ENCODE measurements at regions not wholly inside any gene's neighbourhood (a gene's known extent, or its start where the extent isn't known, plus 50 kb on each side); places are given as distances from the start of the nearest gene placed in this dataset.

DNA sequence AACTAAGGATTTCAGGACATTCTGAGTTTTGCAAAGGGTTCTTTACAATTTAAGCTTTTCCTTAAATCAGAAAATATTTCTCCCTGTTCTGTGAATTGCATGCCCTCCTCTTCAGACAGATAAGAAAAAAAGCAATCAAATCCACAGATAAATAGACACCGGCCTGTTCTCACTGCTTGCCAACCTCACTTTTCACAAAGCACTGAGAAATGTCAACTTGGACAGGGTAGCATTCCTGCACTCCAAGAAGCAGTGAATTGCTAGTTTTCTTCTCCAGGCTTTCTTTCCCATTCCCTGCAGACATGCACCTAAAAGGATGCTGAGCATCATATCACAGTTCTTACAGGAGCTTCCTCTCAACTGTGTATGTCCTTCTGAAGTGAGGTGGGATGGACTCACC lies 226.0 kb downstream of the CHRM3 start:
- no peaks in the 10 kb centered on the region for H3K9me3 ChIP-seq (replicated peaks in 1 of 3)
- intact Hi-C loops (cut with DNase I): no loop called here
- 61 to 79% (median 74%) methylated on average over 1 of the region's 1 CpG for WGBS, 4 donors

DNA sequence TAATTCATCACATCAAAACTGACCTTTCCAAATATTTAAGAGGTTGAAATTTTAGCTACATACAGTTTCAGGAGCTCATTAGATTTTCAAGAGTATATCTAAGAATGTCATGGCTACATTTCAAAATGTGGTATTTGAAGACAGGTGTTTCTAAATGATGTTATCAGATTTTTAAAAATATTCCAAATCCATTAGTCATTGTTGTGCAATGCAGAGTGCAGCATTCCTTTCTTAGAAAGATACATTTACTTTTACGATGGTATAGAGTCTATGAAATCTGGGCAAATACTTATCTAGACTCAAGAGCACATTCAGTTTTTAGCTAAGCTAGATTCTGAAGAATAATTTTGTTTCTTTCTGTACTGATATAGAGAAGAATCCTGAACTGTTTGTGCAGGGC lies 230.3 kb downstream of the CHRM3 start:
- H3K4me3 ChIP-seq: no peak overlapping the region
- H3K4me1 ChIP-seq (replicated peaks in 1 of 2): no peaks in the 10 kb centered on the region
- DNase-seq: no peak
- TF ChIP-seq POLR2A (IDR thresholded peaks at IDR 0.05): no peak
- TF ChIP-seq, protein P1, sequence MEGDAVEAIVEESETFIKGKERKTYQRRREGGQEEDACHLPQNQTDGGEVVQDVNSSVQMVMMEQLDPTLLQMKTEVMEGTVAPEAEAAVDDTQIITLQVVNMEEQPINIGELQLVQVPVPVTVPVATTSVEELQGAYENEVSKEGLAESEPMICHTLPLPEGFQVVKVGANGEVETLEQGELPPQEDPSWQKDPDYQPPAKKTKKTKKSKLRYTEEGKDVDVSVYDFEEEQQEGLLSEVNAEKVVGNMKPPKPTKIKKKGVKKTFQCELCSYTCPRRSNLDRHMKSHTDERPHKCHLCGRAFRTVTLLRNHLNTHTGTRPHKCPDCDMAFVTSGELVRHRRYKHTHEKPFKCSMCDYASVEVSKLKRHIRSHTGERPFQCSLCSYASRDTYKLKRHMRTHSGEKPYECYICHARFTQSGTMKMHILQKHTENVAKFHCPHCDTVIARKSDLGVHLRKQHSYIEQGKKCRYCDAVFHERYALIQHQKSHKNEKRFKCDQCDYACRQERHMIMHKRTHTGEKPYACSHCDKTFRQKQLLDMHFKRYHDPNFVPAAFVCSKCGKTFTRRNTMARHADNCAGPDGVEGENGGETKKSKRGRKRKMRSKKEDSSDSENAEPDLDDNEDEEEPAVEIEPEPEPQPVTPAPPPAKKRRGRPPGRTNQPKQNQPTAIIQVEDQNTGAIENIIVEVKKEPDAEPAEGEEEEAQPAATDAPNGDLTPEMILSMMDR (IDR thresholded peaks at IDR 0.05): no peak
- no peaks in the 10 kb centered on the region for H3K36me3 ChIP-seq (replicated peaks in 1 of 2)
- WGBS, 4 donors: 50 to 74% (median 56%) methylated on average over 1 of the region's 1 CpG
- no peaks in the 10 kb centered on the region for H3K9me3 ChIP-seq (replicated peaks in 1 of 3)
- intact Hi-C loops (cut with DNase I): no loop called here
- no peaks in the 10 kb centered on the region for H3K27me3 ChIP-seq
- no peak overlapping the region for H3K27ac ChIP-seq

More for the DNA sequence above, 226.0 kb downstream of the CHRM3 start:
- Histone ChIP-seq H3K4me1 (replicated peaks in 1 of 2) (no peaks in the 10 kb centered on the region), H3K36me3 (replicated peaks in 1 of 2) (no peaks in the 10 kb centered on the region), H3K4me3 (no peak overlapping the region), H3K27ac (no peak overlapping the region), H3K27me3 (no peaks in the 10 kb centered on the region)
- DNase-seq: no peak
- TF ChIP-seq, protein P1 (IDR thresholded peaks at IDR 0.05): no peak
- no peak for TF ChIP-seq POLR2A (IDR thresholded peaks at IDR 0.05)

DNA sequence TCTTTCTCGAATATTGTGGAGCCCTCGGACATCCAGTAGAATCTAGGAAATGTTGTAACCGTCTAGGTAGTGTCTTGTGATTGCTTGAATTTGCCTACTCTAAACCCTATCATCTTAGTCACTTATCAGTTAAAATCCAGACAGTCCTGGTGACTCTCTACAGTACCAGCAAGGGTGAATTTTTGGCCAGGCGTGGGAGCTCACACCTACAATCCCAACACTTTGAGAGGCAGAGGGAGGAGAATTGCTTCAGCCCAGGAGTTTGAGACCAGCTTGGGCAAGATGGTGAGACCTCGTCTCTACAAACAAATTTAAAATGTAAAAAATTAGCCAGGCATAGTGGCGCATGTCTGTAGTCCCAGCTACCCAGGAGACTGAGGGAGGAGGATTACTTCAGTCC lies 230.9 kb downstream of the CHRM3 start:
- WGBS, 4 donors: 75 to 88% (median 83%) methylated on average over 6 of the region's 6 CpGs
- no peaks in the 10 kb centered on the region for H3K27me3 ChIP-seq

DNA sequence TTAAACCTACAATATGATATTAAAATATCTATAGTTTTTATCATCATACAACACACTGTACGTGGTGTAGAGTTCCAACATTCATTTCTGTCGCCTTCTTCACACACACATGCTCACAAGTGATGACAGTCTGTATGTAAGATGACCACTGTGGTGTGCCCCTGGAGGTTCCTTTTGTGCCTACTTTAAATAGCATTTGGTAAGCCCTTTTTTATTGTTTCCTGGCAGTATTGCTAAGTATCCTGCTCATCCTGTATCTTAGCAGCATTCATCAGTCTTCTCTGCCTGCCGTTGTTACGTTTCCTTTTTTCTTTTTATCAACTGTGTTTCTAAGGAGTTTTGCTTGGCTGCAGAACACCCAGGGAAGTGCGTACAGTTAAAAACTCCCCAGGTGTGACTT lies 231.4 kb downstream of the CHRM3 start:
- WGBS, 4 donors: 64 to 84% (median 66%) methylated on average over 5 of the region's 5 CpGs
- Histone ChIP-seq H3K9me3 (replicated peaks in 1 of 3) (no peaks in the 10 kb centered on the region), H3K27me3 (no peaks in the 10 kb centered on the region), H3K36me3 (replicated peaks in 1 of 2) (no peaks in the 10 kb centered on the region), H3K27ac (no peak overlapping the region), H3K4me3 (no peak overlapping the region), H3K4me1 (replicated peaks in 1 of 2) (no peaks in the 10 kb centered on the region)
- intact Hi-C loops (cut with DNase I): no loop called here
- TF ChIP-seq, protein P1 (IDR thresholded peaks at IDR 0.05): no peak
- TF ChIP-seq POLR2A (IDR thresholded peaks at IDR 0.05): no peak
- no peak for DNase-seq

More for the DNA sequence above, 230.9 kb downstream of the CHRM3 start:
- H3K4me3 ChIP-seq: no peak overlapping the region
- H3K36me3 ChIP-seq (replicated peaks in 1 of 2): no peaks in the 10 kb centered on the region
- no peaks in the 10 kb centered on the region for H3K4me1 ChIP-seq (replicated peaks in 1 of 2)
- TF ChIP-seq, protein P1 (IDR thresholded peaks at IDR 0.05): no peak
- TF ChIP-seq POLR2A (IDR thresholded peaks at IDR 0.05): no peak
- DNase-seq: no peak
- intact Hi-C loops (cut with DNase I): no loop called here
- H3K9me3 ChIP-seq (replicated peaks in 1 of 3): no peaks in the 10 kb centered on the region
- no peak overlapping the region for H3K27ac ChIP-seq
